Hematopoietic multipotent progenitor cell treated with erythropoietin and hydrocortisone succinate and interleukin-3 and kit ligand, for 4 days (in vitro differentiated cells): ENCODE measurements at regions not wholly inside any gene's neighbourhood (a gene's known extent, or its start where the extent isn't known, plus 50 kb on each side); places are given as distances from the start of the nearest gene placed in this dataset.

ENCODE experiments used
- DNase-seq: peaks from one replicate; pipeline ENCODE4 v3.0.0-alpha.2; 2015

DNA sequence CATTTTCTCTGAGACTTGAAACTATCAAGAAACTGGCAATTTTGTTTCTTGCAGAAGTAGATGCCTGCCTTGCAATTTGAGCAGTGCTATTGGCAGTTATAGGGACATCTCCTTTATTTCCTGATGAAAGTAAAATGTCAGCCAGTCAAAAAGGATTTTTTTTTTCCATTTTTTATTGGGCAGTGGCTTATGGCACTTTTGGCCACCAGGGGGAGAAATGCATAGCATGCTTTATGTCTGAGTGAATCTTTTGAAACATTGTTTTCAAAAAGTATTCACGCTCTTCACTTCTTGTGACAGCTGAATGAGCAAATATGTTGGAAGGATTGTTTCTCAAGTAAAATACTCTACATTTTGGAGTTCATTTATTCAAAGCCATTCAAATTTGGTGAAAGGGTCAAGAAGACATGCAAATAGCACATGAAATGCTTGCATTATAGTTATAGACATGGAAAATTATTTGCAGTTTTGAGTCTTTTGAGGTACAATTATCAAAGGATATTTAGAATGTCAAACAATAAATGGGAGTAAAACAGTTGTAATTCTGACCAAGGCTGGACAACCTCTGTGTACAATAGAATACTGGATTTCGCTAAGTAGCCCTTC lies 491.0 kb downstream of the CDH2 start:
- peak; percentile 56 for DNase-seq

DNA sequence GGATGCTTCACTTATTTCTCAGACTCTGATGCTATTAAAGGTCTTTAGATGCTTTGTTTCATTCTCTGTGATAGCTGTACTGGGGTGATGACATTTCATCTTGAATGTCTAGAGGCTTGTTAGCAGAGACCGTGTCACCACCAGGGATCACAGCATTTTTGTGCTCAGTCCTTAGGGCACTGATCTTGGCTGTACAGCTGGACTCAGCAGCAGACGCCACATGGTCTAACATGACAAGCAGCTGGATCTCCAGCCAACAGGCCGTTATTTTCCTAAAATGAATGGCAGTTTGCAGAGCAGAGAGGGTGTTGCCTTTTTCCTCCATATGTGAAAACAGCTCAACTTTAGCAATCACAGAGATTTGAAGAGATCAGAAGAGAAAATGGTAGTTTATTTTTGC lies 491.8 kb downstream of the CDH2 start:
- no peak for DNase-seq

- DNase-seq: no peak
Observed at GRCh38 chr18:27674411-27674810, 489.3 kb upstream of the CHST9 start.

DNA sequence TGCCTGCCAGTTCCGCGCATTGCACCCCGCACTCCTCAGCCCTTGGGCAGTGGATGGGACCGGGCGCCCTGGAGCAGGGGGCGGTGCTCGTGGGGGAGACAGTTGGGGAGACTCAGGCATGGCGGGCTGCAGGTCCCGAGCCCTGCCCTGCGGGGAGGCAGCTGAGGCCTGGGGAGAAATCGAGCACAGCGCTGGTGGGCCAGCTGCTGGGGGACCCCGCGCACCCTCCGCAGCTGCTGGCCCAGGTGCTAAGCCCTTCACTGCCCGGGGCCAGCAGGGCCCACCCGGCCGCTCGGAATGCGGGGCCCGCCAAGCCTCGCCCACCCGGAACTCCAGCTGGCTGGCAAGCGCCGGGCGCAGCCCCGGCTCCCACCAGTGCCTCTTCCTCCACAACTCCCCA lies 488.8 kb upstream of the CHST9 start:
- DNase-seq: no peak

DNA sequence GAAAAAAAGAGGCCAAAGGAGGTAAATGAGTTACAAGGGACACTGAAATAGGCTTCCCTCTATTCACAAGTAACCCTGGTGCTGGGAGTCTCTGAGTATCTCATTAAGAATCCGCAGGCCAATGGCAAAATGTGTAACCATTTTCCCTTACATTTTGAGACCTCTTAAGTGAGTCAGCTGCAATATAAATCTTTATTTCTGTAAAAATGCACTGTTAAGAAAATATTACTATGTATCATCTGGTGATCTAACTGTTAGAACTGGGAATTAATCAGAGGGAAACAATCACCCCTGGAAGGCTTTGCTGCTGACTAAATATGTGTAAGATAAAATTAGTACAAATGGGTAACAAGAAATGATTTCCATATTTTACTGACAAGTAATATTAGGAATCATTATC lies 483.1 kb upstream of the CHST9 start:
- DNase-seq: no peak

DNA sequence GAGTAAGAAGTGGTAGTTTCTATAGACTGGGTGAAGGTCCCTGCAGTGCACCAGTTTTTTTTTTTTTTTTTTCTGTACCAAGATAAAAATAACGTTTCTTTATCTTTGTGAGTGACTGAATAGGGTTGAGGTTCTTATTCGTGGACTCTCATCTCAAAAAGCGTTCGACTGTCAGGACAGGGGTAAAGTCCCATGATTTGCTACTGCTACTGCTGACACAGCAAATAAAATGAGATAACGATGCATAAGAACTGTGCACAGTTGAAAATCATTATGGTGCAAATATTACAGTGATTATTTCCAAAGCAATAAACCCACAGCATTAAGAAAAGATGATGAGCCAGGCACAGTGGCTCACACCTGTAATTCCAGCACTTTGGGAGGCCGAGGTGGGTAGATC lies 482.0 kb upstream of the CHST9 start:
- DNase-seq: no peak

GRCh38 chr18:27666016-27666415 lies 480.9 kb upstream of the CHST9 start:
- no peak for DNase-seq

DNA sequence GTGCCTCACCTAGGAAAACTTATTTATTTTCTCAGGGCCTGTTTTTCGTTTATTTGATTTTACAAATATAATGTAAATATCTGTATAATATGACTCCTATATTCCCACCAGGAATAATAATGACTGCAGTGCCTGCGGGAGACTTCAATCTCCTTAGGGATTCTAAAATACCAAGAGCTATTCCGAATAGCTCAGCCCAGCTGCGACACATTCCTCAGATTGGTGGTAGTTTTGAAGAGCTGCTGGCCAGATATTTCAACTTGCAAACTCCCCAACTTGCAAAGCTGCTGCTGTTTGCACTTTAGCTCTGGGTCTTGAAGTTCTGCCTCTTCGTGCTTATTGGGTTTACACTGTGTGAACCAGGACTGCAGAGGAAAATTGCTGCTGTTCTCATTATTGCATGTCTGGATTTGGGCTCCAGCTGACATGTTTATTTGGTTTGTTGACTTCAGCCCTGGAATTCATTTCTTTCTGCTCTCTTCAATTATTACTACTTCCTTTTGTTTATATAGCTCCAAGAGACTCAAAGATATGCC lies 480.2 kb upstream of the CHST9 start:
- no peak for DNase-seq

DNA sequence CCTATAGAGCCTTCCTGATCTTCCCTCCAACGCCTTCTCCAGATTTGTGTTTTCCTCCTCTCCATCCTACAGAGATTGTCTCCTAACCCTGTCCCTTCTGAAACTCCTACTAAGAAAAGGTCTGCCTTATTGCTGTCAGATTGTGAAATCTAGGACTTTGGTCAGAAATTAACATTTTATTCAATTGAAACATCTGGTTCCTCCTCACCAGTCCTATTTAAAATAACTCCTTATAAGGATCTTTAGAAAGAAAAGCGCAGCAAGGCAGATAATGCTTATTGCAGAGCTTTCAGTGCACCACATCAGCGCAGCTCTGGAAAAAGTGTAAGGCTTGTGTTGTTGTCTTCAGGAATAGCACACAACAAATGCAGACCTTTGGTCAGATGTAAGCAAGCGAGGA lies 477.8 kb upstream of the CHST9 start:
- no peak for DNase-seq

GRCh38 chr18:27662537-27662936 lies 477.4 kb upstream of the CHST9 start:
- DNase-seq: no peak

DNA sequence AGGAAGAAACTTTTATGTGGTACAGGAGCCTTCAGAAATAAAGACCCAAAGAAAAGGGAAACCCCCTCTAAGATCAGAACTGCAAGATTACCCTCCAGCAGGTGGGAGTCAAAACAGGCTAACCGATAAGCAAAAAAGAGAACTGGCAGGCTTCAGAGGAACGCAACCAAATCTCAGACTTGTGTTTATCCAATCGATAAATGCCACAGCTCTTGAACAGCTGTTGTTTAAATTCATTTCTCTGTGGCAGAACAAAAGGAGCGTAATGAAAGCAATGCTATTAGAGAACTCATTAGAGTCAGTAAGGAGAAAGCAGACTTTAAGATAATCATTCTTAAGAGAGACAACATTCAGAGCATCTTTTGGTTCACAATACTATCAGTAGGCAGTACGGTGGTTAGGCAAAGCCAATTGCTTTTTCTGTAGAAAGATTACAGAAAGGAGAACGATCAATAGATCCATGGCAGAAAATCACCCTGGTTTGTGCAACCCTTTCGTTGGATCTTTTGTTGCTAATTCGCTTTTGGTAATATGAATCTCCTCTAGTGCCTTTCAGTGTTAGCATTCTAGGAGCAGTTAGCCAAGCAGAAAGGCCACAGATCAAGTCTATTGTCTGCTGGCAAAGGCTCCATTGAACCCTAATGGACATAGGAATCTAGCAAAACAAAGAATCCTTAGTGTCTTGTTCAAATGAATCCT lies 476.4 kb upstream of the CHST9 start:
- DNase-seq: no peak

DNA sequence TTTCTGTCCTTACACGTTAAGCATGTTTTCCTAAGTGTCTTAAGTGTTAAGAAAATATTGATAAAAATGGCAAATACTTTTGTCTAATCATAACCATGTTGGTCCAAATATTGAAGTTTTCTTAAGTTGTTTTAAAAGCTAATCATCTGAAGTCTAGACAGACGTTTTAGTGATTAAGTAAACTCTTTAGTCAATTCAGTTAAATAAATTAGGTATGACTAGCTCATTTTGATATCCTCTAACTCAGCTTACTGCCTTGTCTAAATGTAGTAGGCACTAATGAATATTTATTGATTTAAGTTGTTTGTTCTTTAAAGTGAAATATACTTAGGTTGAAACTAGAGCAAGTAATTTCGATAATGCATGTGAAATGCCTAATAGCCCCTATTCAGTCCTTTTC lies 471.8 kb upstream of the CHST9 start:
- no peak for DNase-seq

DNA sequence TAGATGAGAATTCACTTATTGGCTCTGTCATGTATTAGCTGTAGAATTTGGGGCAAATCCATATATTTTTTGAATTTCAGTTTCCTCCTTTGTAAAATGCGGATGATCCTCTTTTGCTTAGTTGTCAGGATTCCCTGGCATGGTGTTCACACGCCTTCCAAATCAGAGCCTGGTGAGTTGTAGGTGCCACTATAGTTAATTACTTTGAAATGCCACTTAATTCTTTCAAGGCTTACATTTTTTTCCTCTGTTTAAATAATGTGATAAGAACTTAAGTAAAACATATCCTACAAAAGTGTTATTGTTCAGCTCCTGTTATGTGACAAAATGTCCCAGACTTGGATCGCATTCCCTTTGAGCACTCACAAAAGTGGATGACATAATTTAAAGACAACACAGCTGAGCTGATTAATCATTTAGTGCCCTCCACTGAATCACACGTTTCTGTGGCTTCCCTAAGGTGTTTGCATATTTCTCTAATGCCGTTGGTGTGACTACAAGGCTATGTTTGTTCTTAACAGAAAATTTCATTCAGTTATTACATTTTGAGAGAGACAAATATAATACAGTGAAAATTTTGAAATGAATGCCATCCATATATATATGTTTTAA lies 471.2 kb upstream of the CHST9 start:
- no peak for DNase-seq

- DNase-seq: no peak
Observed at GRCh38 chr18:27653247-27653646, 468.1 kb upstream of the CHST9 start.

DNA sequence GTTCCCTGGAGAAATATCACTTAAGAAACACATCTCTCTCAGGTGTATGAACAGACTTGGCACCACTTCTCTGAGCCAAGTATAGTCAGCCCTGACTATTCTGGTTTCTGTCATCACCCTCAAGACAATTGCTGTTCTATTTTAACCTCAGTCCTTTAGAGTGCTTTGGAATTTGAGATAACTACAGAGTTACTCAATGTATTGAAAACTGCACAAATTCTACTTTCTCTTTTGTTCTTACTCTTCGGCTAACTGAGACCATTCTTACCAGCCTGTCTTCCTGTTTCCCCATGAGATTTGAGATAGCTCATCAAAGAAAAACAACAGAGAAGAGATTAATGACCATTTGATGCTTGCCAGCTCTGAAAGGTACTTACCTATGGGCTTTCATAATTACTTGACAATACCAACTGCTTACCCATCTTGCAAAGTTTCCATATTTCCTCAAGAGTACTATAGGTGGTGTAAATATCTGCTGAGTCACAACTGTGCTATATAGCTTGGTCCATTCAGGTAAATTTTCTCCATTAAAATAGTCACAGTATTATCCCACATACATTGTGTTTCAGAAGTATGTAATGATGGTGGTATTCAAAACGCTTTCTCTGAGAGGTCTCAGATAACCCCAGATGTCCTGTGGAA lies 467.5 kb upstream of the CHST9 start:
- no peak for DNase-seq

GRCh38 chr18:27649621-27650020 lies 464.5 kb upstream of the CHST9 start:
- DNase-seq: no peak

DNA sequence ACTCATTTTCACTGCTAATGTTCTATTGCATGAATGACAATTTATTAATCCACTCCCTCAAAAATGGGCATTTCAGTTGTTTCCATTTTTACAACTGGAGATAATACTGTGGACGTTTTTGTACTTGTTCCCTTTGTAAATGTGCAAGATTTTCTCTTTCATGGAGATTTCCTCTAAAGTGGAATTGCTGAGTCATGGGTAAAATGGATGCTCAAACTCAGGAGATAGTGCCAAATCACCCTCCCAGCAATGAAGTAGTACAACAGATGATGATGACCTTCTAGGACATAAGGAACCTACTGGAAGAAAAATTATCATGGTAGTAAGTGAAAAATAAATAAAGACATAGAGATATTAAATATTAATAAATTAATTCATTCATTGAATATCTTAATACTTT lies 460.8 kb upstream of the CHST9 start:
- peak; percentile 0 for DNase-seq

DNA sequence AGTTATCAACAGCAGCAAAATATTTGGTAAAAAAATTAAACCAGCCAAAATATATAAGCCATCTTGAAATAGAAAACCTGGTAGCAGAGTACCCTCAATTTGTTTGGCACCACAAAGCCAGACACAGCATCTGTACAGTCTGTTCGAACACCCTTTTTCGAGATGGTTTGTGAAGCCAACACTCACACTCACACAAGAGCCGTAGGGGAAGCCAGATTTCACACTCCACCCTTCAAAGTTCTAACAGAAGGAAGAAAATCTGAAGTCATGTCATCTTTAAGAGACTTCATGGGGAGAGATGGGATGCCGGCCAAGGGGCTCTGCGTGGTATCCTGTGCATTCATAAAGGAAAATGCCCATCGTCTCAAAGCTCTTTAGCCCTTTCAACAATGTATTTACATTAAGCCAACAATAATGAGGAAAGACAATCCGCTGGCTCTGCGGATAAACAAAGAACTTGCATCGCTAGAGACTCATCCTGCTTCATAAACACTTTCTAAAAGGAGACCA lies 451.5 kb upstream of the CHST9 start:
- no peak for DNase-seq

- DNase-seq: no peak
Observed at GRCh38 chr18:27632706-27633105, 447.6 kb upstream of the CHST9 start.

DNA sequence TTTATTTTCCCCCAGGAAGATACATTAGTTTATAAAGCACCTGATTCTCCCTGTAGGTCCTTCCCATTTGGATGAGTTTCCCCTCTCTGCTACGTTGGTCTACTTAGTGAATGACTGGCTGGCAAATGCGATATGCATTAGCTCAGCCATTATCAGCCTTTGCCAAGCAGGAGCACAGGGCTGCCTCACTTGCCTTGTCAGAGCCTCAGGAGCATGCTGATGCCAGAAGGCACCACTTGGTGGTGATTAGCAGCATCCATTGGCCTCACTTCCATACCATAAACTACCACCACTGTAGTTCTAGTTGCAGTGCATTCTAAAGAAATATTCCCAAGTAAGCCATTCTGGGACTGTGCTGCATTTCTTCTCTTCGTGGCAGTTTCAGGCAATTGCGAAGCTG lies 442.8 kb upstream of the CHST9 start:
- no peak for DNase-seq

GRCh38 chr18:27621236-27621890 lies 436.3 kb upstream of the CHST9 start:
- DNase-seq: no peak

DNA sequence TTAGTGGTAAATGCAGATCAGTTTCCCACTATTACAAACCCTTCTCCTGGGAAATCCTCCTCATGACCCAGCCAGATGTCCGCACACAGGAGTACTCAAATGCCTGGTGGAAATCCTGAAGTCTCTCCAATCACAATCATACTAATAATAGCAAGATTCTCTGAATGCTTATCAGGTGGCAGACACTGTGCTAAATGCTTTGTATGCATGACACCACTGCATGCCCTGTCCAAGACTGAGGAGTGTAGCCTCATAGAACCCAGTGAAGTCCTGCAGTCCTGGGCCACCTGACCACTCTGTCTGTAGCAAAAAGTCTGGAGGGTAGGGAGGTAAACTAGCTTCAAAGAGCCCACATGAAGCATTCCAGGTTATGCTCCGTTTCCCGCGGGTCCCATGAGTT lies 434.8 kb upstream of the CHST9 start:
- DNase-seq: no peak
